Liver (tissue), 8 donors: ENCODE measurements at regions not wholly inside any gene's neighbourhood (a gene's known extent, or its start where the extent isn't known, plus 50 kb on each side); places are given as distances from the start of the nearest gene placed in this dataset.

Experiments
- DNase-seq: peaks from one replicate; pipeline ENCODE4 v3.0.0-alpha.2; 2017; ENCODE audit warnings: low spot score
- H3K27ac ChIP-seq, 2 donors: one replicate each; pipeline ENCODE4 v1.7.0; 2013; ENCODE audit warnings: inconsistent platforms in 2 of 2, low read length in 2 of 2, control low read depth in 1 of 2, low read depth in 1 of 2, mild to moderate bottlenecking in 1 of 2
- H3K27me3 ChIP-seq, 4 donors: one replicate each; pipeline versions ENCODE4 v1.6.1 to v1.7.0; 2013; ENCODE audit warnings: low read length in 3 of 4, inconsistent platforms in 1 of 4, mild to moderate bottlenecking in 1 of 4, moderate library complexity in 1 of 4; ENCODE audit not compliant: control insufficient read depth in 4 of 4, insufficient read depth in 4 of 4
- H3K36me3 ChIP-seq, 4 donors: one replicate each; pipeline versions ENCODE4 v1.6.1 to v1.7.0; 2013; ENCODE audit warnings: low read length in 3 of 4, mild to moderate bottlenecking in 3 of 4, low read depth in 1 of 4, moderate library complexity in 1 of 4; ENCODE audit not compliant: control insufficient read depth in 4 of 4, insufficient read depth in 3 of 4
- H3K4me1 ChIP-seq, 4 donors: one replicate each; pipeline versions ENCODE4 v1.6.1 to v1.7.0; 2013; ENCODE audit warnings: low read length in 3 of 4, mild to moderate bottlenecking in 3 of 4, moderate library complexity in 1 of 4; ENCODE audit not compliant: control insufficient read depth in 4 of 4, insufficient read depth in 4 of 4
- H3K4me3 ChIP-seq, 3 donors: one replicate each; pipeline versions ENCODE4 v1.6.1 to v1.7.0; 2013; ENCODE audit warnings: low read length in 3 of 3, control low read depth in 1 of 3, low read depth in 1 of 3, mild to moderate bottlenecking in 1 of 3
- H3K9ac ChIP-seq, 2 donors: one replicate each; pipeline ENCODE4 v1.7.0; 2013; ENCODE audit warnings: low read length in 2 of 2, mild to moderate bottlenecking in 2 of 2, moderate library complexity in 2 of 2, control low read depth in 1 of 2, low read depth in 1 of 2
- H3K9me3 ChIP-seq, 4 donors: one replicate each; pipeline versions ENCODE4 v1.6.1 to v1.7.0; 2013; ENCODE audit warnings: low read length in 3 of 4; ENCODE audit not compliant: control insufficient read depth in 4 of 4
- EGR1 ChIP-seq, 2 donors: IDR thresholded peaks; 2 replicates each; pipeline ENCODE4 v1.6.1; 2016 to 2018; ENCODE audit warnings: antibody characterized with exemption in 2 of 2, low read depth in 2 of 2
- FOXA2 ChIP-seq: IDR thresholded peaks from 2 replicates; pipeline ENCODE4 v1.6.1; 2016; ENCODE audit warnings: antibody characterized with exemption
- HNF4G ChIP-seq: IDR thresholded peaks from 2 replicates; pipeline ENCODE4 v1.6.1; 2016; ENCODE audit warnings: antibody characterized with exemption
- JUND ChIP-seq, 2 donors: IDR thresholded peaks; 2 replicates each; pipeline ENCODE4 v1.6.1; 2016; ENCODE audit warnings: antibody characterized with exemption in 2 of 2
- NR2F2 ChIP-seq: IDR thresholded peaks from 2 replicates; pipeline ENCODE4 v1.6.1; 2016; ENCODE audit warnings: antibody characterized with exemption
- RAD21 ChIP-seq, 2 donors: IDR thresholded peaks; 2 replicates each; pipeline ENCODE4 v1.6.1; 2016; ENCODE audit warnings: antibody characterized with exemption in 2 of 2, mild to moderate bottlenecking in 2 of 2
- RXRA ChIP-seq, 2 donors: IDR thresholded peaks; 2 replicates each; pipeline ENCODE4 v1.6.1; 2017 to 2018; ENCODE audit warnings: antibody characterized with exemption in 2 of 2, mild to moderate bottlenecking in 1 of 2
- SP1 ChIP-seq: IDR thresholded peaks from 2 replicates; pipeline ENCODE4 v1.6.1; 2018; ENCODE audit warnings: antibody characterized with exemption, mild to moderate bottlenecking
- TAF1 ChIP-seq: conservative IDR thresholded peaks from 2 replicates; pipeline ENCODE4 v1.6.1; 2016; ENCODE audit warnings: antibody characterized with exemption, mild to moderate bottlenecking
- YY1 ChIP-seq: IDR thresholded peaks from 2 replicates; pipeline ENCODE4 v1.6.1; 2016; ENCODE audit warnings: antibody characterized with exemption, mild to moderate bottlenecking
- WGBS: extraction: QIAGEN DNeasy Blood & Tissue Kit; methylation state at CpG from one replicate; pipeline ENCODE4 v1.1.7; 2013; 5-methylcytosine and 5-hydroxymethylcytosine counted together
- TF ChIP-seq, protein P1 (sequence below): IDR thresholded peaks from 2 replicates; pipeline ENCODE4 v1.6.1; 2016; ENCODE audit warnings: antibody characterized with exemption
- TF ChIP-seq, protein P2 (sequence below): IDR thresholded peaks from 2 replicates; pipeline ENCODE4 v1.6.1; 2016; ENCODE audit warnings: antibody characterized with exemption
- TF ChIP-seq, protein P3 (sequence below): fragments of 150-350 bp; IDR thresholded peaks from 2 replicates; pipeline ENCODE4 v1.5.1; 2017; ENCODE audit warnings: improper control_type of control experiment, low read depth, low read length; ENCODE audit not compliant: missing input control
- TF ChIP-seq, protein P4 (sequence below): IDR thresholded peaks from 2 replicates; pipeline ENCODE4 v1.6.1; 2016; ENCODE audit warnings: antibody characterized with exemption, mild to moderate bottlenecking
- TF ChIP-seq, protein P5 (sequence below): IDR thresholded peaks from 2 replicates; pipeline ENCODE4 v1.6.1; 2016; ENCODE audit warnings: antibody characterized with exemption
- donor health status: healthy.
- donor health status: healthy.
- donor health status: healthy.
- donor health status: healthy.
- donor health status: healthy.

DNA sequence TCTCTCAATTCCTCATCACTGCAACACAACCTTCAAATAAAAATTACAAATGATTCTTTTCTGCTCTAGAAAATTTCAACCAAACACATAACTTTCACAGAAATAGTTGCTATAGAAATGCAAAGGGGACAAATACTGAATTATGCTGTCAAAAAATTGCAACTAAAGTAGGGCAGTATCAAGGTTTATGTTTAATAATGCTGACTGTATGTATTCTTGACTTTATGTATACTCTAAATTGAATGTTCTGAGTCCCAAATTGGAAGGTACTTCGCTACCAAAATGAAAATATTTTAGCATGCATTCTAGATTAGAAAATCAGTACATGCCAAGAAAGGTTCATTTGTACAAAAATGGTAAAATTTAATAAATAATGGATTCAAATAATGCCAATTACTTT, 237.3 kb upstream of the TET2 start:
- H3K27ac ChIP-seq, result peak overlapping the region in 1 of 2 donors; percentile 39
- no peak for DNase-seq
- no peaks in the 10 kb centered on the region for H3K36me3 ChIP-seq
- WGBS, result 89% methylated on average over 1 of the region's 1 CpG
- H3K4me1 ChIP-seq, result peaks cover 2 to 46% (median 27%) of the 10 kb centered on the region in 4 donors
- peak overlapping the region in 2 of 3 donors; percentile 24 to 79 for H3K4me3 ChIP-seq
- H3K9me3 ChIP-seq, result no peaks in the 10 kb centered on the region
- TF ChIP-seq EGR1 (IDR thresholded peaks at IDR 0.05; ENCODE audit: low read depth in 2 of 2), result no peak
- no peak for TF ChIP-seq RAD21 (IDR thresholded peaks at IDR 0.05)
- no peak for TF ChIP-seq SP1
- no peak for TF ChIP-seq JUND (IDR thresholded peaks at IDR 0.05)
- TF ChIP-seq RXRA (IDR thresholded peaks at IDR 0.05), result no peak
- TF ChIP-seq, protein P1, sequence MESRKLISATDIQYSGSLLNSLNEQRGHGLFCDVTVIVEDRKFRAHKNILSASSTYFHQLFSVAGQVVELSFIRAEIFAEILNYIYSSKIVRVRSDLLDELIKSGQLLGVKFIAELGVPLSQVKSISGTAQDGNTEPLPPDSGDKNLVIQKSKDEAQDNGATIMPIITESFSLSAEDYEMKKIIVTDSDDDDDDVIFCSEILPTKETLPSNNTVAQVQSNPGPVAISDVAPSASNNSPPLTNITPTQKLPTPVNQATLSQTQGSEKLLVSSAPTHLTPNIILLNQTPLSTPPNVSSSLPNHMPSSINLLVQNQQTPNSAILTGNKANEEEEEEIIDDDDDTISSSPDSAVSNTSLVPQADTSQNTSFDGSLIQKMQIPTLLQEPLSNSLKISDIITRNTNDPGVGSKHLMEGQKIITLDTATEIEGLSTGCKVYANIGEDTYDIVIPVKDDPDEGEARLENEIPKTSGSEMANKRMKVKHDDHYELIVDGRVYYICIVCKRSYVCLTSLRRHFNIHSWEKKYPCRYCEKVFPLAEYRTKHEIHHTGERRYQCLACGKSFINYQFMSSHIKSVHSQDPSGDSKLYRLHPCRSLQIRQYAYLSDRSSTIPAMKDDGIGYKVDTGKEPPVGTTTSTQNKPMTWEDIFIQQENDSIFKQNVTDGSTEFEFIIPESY, result no peak
- H3K9ac ChIP-seq, result no peak overlapping the region
- no peaks in the 10 kb centered on the region for H3K27me3 ChIP-seq

DNA sequence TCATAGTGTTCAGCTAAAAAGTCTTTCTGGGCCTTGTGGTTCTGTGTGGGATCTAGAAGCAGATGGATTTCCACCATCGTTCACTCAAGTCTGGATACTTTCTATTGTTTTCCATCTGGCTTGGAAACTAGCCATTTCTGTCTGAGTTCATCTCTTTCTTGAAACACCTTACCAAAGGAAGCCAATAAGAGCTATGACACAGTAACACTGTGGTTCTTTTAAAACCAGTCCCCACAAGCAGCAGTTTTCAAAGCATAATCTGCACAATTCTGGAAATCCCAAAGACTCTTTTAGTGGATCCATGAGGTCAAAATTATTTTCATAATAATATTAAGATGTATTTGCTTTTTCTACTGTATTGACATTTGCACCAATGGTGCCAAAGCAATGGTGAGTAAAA, 234.2 kb upstream of the TET2 start:
- 92% methylated on average over 1 of the region's 1 CpG for WGBS
- Histone ChIP-seq H3K4me1 (peaks cover 3 to 31% (median 15%) of the 10 kb centered on the region in 4 donors), H3K4me3 (no peak overlapping the region)

More for the DNA sequence above, 234.2 kb upstream of the TET2 start:
- Histone ChIP-seq H3K9me3 (no peaks in the 10 kb centered on the region), H3K27me3 (no peaks in the 10 kb centered on the region), H3K9ac (no peak overlapping the region), H3K36me3 (no peaks in the 10 kb centered on the region), H3K27ac (no peak overlapping the region)
- no peak for DNase-seq
- TF ChIP-seq FOXA2 (no peak), TAF1 (no peak), NR2F2 (no peak), HNF4G (no peak), JUND (IDR thresholded peaks at IDR 0.05) (no peak), YY1 (no peak)
- TF ChIP-seq, protein P1, result no peak
- TF ChIP-seq, protein P2, sequence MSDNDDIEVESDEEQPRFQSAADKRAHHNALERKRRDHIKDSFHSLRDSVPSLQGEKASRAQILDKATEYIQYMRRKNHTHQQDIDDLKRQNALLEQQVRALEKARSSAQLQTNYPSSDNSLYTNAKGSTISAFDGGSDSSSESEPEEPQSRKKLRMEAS, result no peak
- TF ChIP-seq, protein P3, sequence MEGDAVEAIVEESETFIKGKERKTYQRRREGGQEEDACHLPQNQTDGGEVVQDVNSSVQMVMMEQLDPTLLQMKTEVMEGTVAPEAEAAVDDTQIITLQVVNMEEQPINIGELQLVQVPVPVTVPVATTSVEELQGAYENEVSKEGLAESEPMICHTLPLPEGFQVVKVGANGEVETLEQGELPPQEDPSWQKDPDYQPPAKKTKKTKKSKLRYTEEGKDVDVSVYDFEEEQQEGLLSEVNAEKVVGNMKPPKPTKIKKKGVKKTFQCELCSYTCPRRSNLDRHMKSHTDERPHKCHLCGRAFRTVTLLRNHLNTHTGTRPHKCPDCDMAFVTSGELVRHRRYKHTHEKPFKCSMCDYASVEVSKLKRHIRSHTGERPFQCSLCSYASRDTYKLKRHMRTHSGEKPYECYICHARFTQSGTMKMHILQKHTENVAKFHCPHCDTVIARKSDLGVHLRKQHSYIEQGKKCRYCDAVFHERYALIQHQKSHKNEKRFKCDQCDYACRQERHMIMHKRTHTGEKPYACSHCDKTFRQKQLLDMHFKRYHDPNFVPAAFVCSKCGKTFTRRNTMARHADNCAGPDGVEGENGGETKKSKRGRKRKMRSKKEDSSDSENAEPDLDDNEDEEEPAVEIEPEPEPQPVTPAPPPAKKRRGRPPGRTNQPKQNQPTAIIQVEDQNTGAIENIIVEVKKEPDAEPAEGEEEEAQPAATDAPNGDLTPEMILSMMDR, result no peak
- TF ChIP-seq, protein P4, sequence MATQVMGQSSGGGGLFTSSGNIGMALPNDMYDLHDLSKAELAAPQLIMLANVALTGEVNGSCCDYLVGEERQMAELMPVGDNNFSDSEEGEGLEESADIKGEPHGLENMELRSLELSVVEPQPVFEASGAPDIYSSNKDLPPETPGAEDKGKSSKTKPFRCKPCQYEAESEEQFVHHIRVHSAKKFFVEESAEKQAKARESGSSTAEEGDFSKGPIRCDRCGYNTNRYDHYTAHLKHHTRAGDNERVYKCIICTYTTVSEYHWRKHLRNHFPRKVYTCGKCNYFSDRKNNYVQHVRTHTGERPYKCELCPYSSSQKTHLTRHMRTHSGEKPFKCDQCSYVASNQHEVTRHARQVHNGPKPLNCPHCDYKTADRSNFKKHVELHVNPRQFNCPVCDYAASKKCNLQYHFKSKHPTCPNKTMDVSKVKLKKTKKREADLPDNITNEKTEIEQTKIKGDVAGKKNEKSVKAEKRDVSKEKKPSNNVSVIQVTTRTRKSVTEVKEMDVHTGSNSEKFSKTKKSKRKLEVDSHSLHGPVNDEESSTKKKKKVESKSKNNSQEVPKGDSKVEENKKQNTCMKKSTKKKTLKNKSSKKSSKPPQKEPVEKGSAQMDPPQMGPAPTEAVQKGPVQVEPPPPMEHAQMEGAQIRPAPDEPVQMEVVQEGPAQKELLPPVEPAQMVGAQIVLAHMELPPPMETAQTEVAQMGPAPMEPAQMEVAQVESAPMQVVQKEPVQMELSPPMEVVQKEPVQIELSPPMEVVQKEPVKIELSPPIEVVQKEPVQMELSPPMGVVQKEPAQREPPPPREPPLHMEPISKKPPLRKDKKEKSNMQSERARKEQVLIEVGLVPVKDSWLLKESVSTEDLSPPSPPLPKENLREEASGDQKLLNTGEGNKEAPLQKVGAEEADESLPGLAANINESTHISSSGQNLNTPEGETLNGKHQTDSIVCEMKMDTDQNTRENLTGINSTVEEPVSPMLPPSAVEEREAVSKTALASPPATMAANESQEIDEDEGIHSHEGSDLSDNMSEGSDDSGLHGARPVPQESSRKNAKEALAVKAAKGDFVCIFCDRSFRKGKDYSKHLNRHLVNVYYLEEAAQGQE, result no peak
- TF ChIP-seq, protein P5, sequence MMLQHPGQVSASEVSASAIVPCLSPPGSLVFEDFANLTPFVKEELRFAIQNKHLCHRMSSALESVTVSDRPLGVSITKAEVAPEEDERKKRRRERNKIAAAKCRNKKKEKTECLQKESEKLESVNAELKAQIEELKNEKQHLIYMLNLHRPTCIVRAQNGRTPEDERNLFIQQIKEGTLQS, result no peak
